DOHH2 (cell line): ENCODE measurements at regions not wholly inside any gene's neighbourhood (a gene's known extent, or its start where the extent isn't known, plus 50 kb on each side); places are given as distances from the start of the nearest gene placed in this dataset.

ENCODE experiments used
- EZH2phosphoT487 ChIP-seq: fragments of 200-600 bp; sonication (generic); IDR thresholded peaks from 2 replicates; pipeline ENCODE4 v1.6.1; 2017; ENCODE audit warnings: borderline replicate concordance, mild to moderate bottlenecking, antibody characterized with exemption, low read length, moderate library complexity, mixed read lengths
- TF ChIP-seq, protein P1 (sequence below): fragments of 200-600 bp; sonication (generic); IDR thresholded peaks from one replicate; pipeline ENCODE4 v1.5.1; 2014; ENCODE audit warnings: antibody characterized with exemption, mild to moderate bottlenecking, low read depth, low read length; ENCODE audit not compliant: poor library complexity, severe bottlenecking

DNA sequence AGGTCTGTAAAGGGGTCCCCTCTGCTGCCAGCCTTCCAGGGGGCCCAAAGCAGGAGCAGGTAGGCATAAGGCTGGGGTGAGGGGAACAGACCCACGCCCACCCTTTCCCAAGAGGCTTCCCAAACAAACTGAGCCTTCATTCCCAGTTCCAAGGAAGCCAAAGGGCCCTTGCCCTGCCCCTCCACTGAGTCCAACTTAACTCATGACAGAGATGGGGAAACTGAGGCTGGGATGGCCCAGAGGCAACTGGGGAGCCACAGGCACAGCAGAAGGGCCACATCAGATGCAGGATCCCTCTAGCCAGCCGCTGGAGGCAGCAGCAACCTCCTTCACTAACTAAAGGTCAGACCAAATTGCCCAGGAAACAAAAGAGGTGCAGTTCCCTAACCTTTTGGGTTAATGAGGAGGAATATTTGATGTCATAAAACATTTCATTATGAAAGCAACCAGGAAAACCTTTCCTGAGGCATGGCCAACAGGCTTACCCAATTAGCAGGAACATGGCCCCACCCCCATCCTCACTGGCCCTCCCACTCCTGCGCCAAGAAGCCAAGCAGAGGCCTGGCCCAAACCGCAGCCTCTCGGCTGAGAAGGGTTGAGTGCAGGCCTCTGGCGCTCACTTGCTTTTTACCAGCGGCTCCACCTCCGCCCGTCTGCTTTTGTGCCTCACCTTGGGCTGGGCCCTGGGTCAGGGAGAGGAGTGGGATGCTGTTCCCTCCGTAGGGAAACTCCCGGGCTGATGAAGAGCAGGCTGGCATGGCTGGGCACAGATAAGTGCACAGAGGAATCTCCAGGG, 293.5 kb upstream of the RTL1 start:
- TF ChIP-seq, protein P1, sequence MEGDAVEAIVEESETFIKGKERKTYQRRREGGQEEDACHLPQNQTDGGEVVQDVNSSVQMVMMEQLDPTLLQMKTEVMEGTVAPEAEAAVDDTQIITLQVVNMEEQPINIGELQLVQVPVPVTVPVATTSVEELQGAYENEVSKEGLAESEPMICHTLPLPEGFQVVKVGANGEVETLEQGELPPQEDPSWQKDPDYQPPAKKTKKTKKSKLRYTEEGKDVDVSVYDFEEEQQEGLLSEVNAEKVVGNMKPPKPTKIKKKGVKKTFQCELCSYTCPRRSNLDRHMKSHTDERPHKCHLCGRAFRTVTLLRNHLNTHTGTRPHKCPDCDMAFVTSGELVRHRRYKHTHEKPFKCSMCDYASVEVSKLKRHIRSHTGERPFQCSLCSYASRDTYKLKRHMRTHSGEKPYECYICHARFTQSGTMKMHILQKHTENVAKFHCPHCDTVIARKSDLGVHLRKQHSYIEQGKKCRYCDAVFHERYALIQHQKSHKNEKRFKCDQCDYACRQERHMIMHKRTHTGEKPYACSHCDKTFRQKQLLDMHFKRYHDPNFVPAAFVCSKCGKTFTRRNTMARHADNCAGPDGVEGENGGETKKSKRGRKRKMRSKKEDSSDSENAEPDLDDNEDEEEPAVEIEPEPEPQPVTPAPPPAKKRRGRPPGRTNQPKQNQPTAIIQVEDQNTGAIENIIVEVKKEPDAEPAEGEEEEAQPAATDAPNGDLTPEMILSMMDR: no peak
- no peak for TF ChIP-seq EZH2phosphoT487
